Epidermal melanocyte (primary cell): ENCODE measurements at regions not wholly inside any gene's neighbourhood (a gene's known extent, or its start where the extent isn't known, plus 50 kb on each side); places are given as distances from the start of the nearest gene placed in this dataset.
"Not testable (repeated sequence)": the region's sequence is repeated elsewhere in the genome, so short reads cannot be mapped to it uniquely, and the experiment has no call there.

ENCODE experiments used
- DNase-seq: peaks from one replicate; pipeline ENCODE4 v3.0.0; 2011; ENCODE audit warnings: low spot score; ENCODE audit not compliant: insufficient read length

- DNase-seq: no peak
These were observed 634.7 kb upstream of the AUTS2 start for GRCh38 chr7:68963552-68963951.

- DNase-seq: no peak
These were observed 634.2 kb upstream of the AUTS2 start for GRCh38 chr7:68964060-68964459.

GRCh38 chr7:68965351-68965750, 632.9 kb upstream of the AUTS2 start:
- DNase-seq: no peak

GRCh38 chr7:68967598-68967997, 630.7 kb upstream of the AUTS2 start:
- DNase-seq: no peak

- no peak for DNase-seq
These were observed 628.7 kb upstream of the AUTS2 start for GRCh38 chr7:68969571-68969970.

GRCh38 chr7:68971634-68972340, 626.5 kb upstream of the AUTS2 start:
- no peak for DNase-seq

GRCh38 chr7:68977385-68978055, 620.8 kb upstream of the AUTS2 start:
- DNase-seq: no peak

GRCh38 chr7:68978710-68979109, 619.6 kb upstream of the AUTS2 start:
- no peak for DNase-seq

- no peak for DNase-seq
These were observed 618.3 kb upstream of the AUTS2 start for GRCh38 chr7:68980011-68980410.

GRCh38 chr7:68980432-68980831, 617.8 kb upstream of the AUTS2 start:
- not testable (repeated sequence) for DNase-seq

GRCh38 chr7:68984306-68984705, 614.0 kb upstream of the AUTS2 start:
- no peak for DNase-seq

- DNase-seq: no peak
These were observed 603.4 kb upstream of the AUTS2 start for GRCh38 chr7:68994841-68995240.

- DNase-seq: no peak
These were observed 600.1 kb upstream of the AUTS2 start for GRCh38 chr7:68998136-68998535.

- DNase-seq: no peak
These were observed 595.9 kb upstream of the AUTS2 start for GRCh38 chr7:69002416-69002815.

GRCh38 chr7:69012149-69012548, 586.1 kb upstream of the AUTS2 start:
- no peak for DNase-seq

GRCh38 chr7:69017208-69017607, 581.1 kb upstream of the AUTS2 start:
- no peak for DNase-seq

GRCh38 chr7:69018200-69018599, 580.1 kb upstream of the AUTS2 start:
- DNase-seq: no peak

- no peak for DNase-seq
These were observed 578.8 kb upstream of the AUTS2 start for GRCh38 chr7:69019437-69019836.

- no peak for DNase-seq
These were observed 577.7 kb upstream of the AUTS2 start for GRCh38 chr7:69020536-69020935.

GRCh38 chr7:69025249-69025648, 573.0 kb upstream of the AUTS2 start:
- DNase-seq: no peak

GRCh38 chr7:69032848-69033247, 565.4 kb upstream of the AUTS2 start:
- no peak for DNase-seq

GRCh38 chr7:69035826-69036225, 562.4 kb upstream of the AUTS2 start:
- no peak for DNase-seq

GRCh38 chr7:69036301-69036700, 562.0 kb upstream of the AUTS2 start:
- no peak for DNase-seq
